H1 (cell line): ENCODE measurements at regions not wholly inside any gene's neighbourhood (a gene's known extent, or its start where the extent isn't known, plus 50 kb on each side); places are given as distances from the start of the nearest gene placed in this dataset.

Experiments
- CTCF ChIA-PET: fragments of 300-600 bp; sonication (Branson Sonifier 250); formaldehyde crosslinking; loops from one replicate; lab custom pipeline; 2021; ENCODE audit not compliant: partially characterized antibody; lab: Charles Lee
- POLR2A ChIA-PET: fragments of 300-600 bp; sonication (Branson Sonifier 250); formaldehyde crosslinking; loops from one replicate; lab custom pipeline; 2021; ENCODE audit warnings: inconsistent platforms; ENCODE audit not compliant: partially characterized antibody; lab: Charles Lee
- DNase-seq, 2 experiments: peaks; one replicate each; pipeline versions ENCODE4 v3.0.0 to v3.0.0-alpha.2; 2010 to 2022; ENCODE audit warnings: low spot score in 2 of 2, low read depth in 1 of 2, mixed read lengths in 1 of 2
- FAIRE-seq: peaks from 2 replicates; lab custom pipeline; 2011; peaks lifted over from hg19 to GRCh38; lab: Jason Lieb, UNC
- H2AFZ ChIP-seq: 2 replicates; pipeline ENCODE4 v1.8.1; 2012; ENCODE audit warnings: low read length, inconsistent platforms
- H2AK5ac ChIP-seq: 2 replicates; pipeline ENCODE4 v1.6.1; 2013; ENCODE audit warnings: low read depth, low read length
- H2BK120ac ChIP-seq: replicated peaks from 2 replicates; pipeline ENCODE3; 2013; ENCODE audit warnings: low read depth, low read length, inconsistent platforms
- H2BK12ac ChIP-seq: 2 replicates; pipeline ENCODE4 v1.6.1; 2013; ENCODE audit warnings: low read depth, low read length
- H2BK15ac ChIP-seq: 2 replicates; pipeline ENCODE4 v1.6.1; 2013; ENCODE audit warnings: low read length
- H2BK20ac ChIP-seq: 2 replicates; pipeline ENCODE4 v1.6.1; 2013; ENCODE audit warnings: low read length
- H2BK5ac ChIP-seq: 2 replicates; pipeline ENCODE4 v1.6.1; 2013; ENCODE audit warnings: low read depth, low read length
- H3K14ac ChIP-seq: 2 replicates; pipeline ENCODE4 v1.6.1; 2013; ENCODE audit warnings: inconsistent platforms; ENCODE audit not compliant: insufficient read length
- H3K18ac ChIP-seq: 2 replicates; pipeline ENCODE4 v1.6.1; 2013; ENCODE audit warnings: low read length; ENCODE audit errors: extremely low read depth
- H3K23ac ChIP-seq: 2 replicates; pipeline ENCODE4 v1.6.1; 2013; ENCODE audit warnings: inconsistent platforms; ENCODE audit not compliant: insufficient read length
- H3K23me2 ChIP-seq: 2 replicates; pipeline ENCODE4 v1.6.1; 2013; ENCODE audit warnings: low read depth, low read length
- H3K27ac ChIP-seq: 2 replicates; pipeline ENCODE4 v1.6.1; 2011; ENCODE audit warnings: low read depth, low read length, inconsistent platforms
- H3K27me3 ChIP-seq, 4 experiments: replicated peaks in 1 of 4; 1 replicate in 1 of 4; 2 replicates in 3 of 4; pipeline versions ENCODE4 v1.6.1 to v1.8.1; 2011 to 2013; ENCODE audit warnings: low read length in 3 of 4, mild to moderate bottlenecking in 3 of 4, inconsistent platforms in 2 of 4, mixed read lengths in 2 of 4, moderate library complexity in 1 of 4; ENCODE audit not compliant: control insufficient read depth in 3 of 4, insufficient read depth in 3 of 4; ENCODE audit errors: extremely low read depth in 1 of 4
- H3K36me3 ChIP-seq, 4 experiments: 2 replicates each; pipeline versions ENCODE4 v1.6.1 to v1.8.1; 2011 to 2013; ENCODE audit warnings: mild to moderate bottlenecking in 4 of 4, low read length in 3 of 4, moderate library complexity in 2 of 4, control low read depth in 1 of 4, inconsistent platforms in 1 of 4; ENCODE audit not compliant: insufficient read depth in 4 of 4, control insufficient read depth in 2 of 4
- H3K4ac ChIP-seq: replicated peaks from 2 replicates; pipeline ENCODE3; 2013; ENCODE audit warnings: low read length, low read depth, mixed read lengths, inconsistent platforms; ENCODE audit not compliant: insufficient read length
- H3K4me1 ChIP-seq, 4 experiments: replicated peaks in 1 of 4; 1 replicate in 1 of 4; 2 replicates in 3 of 4; pipeline versions ENCODE4 v1.6.1 to v1.8.1; 2011 to 2013; ENCODE audit warnings: low read length in 3 of 4, inconsistent platforms in 2 of 4, mixed read lengths in 1 of 4; ENCODE audit not compliant: insufficient read depth in 4 of 4, control insufficient read depth in 3 of 4
- H3K4me2 ChIP-seq, 2 experiments: 2 replicates each; pipeline versions ENCODE4 v1.6.1 to v1.8.1; 2011 to 2013; ENCODE audit warnings: low read depth in 2 of 2, low read length in 2 of 2, control low read depth in 1 of 2, inconsistent platforms in 1 of 2, mild to moderate bottlenecking in 1 of 2; ENCODE audit not compliant: insufficient read depth in 1 of 2
- H3K4me3 ChIP-seq, 4 experiments: fragments of 200-600, 300-600 bp in 1 of 4; sonication (generic), shearing (Covaris generic), sonication (Bioruptor Twin) in 1 of 4; 2 replicates each; pipeline versions ENCODE4 v1.5.1 to v1.8.1; 2011 to 2016; ENCODE audit warnings: low read length in 4 of 4, low read depth in 3 of 4, control low read depth in 2 of 4, inconsistent platforms in 2 of 4, mild to moderate bottlenecking in 2 of 4, mixed read lengths in 1 of 4, moderate library complexity in 1 of 4; ENCODE audit not compliant: insufficient read depth in 2 of 4; ENCODE audit errors: extremely low read depth in 1 of 4
- H3K56ac ChIP-seq: replicated peaks from 2 replicates; pipeline ENCODE3; 2013; ENCODE audit warnings: low read depth, mild to moderate bottlenecking, mixed read lengths, low read length, inconsistent platforms; ENCODE audit not compliant: insufficient read length
- H3K79me1 ChIP-seq: 2 replicates; pipeline ENCODE4 v1.6.1; 2013; ENCODE audit warnings: low read depth, low read length, control low read depth
- H3K79me2 ChIP-seq, 2 experiments: 2 replicates each; pipeline versions ENCODE4 v1.6.1 to v1.8.1; 2012 to 2013; ENCODE audit warnings: low read length in 2 of 2, mild to moderate bottlenecking in 2 of 2, inconsistent platforms in 1 of 2; ENCODE audit not compliant: insufficient read depth in 2 of 2, control insufficient read depth in 1 of 2
- H3K9ac ChIP-seq, 4 experiments: replicated peaks in 1 of 4; 1 replicate in 1 of 4; 2 replicates in 3 of 4; pipeline versions ENCODE4 v1.6.1 to v1.8.1; 2011 to 2013; ENCODE audit warnings: low read depth in 3 of 4, low read length in 3 of 4, control low read depth in 2 of 4, mild to moderate bottlenecking in 2 of 4, moderate library complexity in 2 of 4, inconsistent platforms in 1 of 4; ENCODE audit errors: extremely low read depth in 1 of 4
- H3K9me3 ChIP-seq, 2 experiments: 2 replicates each; pipeline versions ENCODE4 v1.6.1 to v1.8.1; 2012 to 2013; ENCODE audit warnings: mild to moderate bottlenecking in 2 of 2, moderate library complexity in 2 of 2, control low read depth in 1 of 2, inconsistent platforms in 1 of 2, low read depth in 1 of 2, low read length in 1 of 2, mixed read lengths in 1 of 2; ENCODE audit not compliant: insufficient read depth in 2 of 2
- H4K20me1 ChIP-seq, 2 experiments: replicated peaks in 1 of 2; 2 replicates each; pipeline versions ENCODE3 to v1.8.1; 2011 to 2013; ENCODE audit warnings: inconsistent platforms in 2 of 2, low read length in 2 of 2, mild to moderate bottlenecking in 1 of 2; ENCODE audit not compliant: insufficient read depth in 2 of 2, control insufficient read depth in 1 of 2
- H4K5ac ChIP-seq: 2 replicates; pipeline ENCODE4 v1.6.1; 2013; ENCODE audit warnings: low read length, low read depth, mixed read lengths, inconsistent platforms; ENCODE audit not compliant: insufficient read length
- H4K8ac ChIP-seq: 2 replicates; pipeline ENCODE4 v1.8.0; 2013; ENCODE audit warnings: mild to moderate bottlenecking, moderate library complexity, low read length, inconsistent platforms; ENCODE audit not compliant: insufficient read depth; ENCODE audit errors: extremely low read depth
- H4K91ac ChIP-seq: replicated peaks from 2 replicates; pipeline ENCODE3; 2013; ENCODE audit warnings: low read length, mixed read lengths, inconsistent platforms; ENCODE audit not compliant: insufficient read length
- BACH1 ChIP-seq: IDR thresholded peaks from 2 replicates; pipeline ENCODE4 v1.6.1; 2012; ENCODE audit warnings: low read length, improper control_type of control experiment
- CBX8 ChIP-seq: fragments of 300-800, 300-1000 bp; sonication (generic); IDR thresholded peaks from 2 replicates; pipeline ENCODE4 v1.7.1; 2016; ENCODE audit warnings: low read depth, low read length, borderline replicate concordance
- CHD1 ChIP-seq: IDR thresholded peaks from 2 replicates; pipeline ENCODE4 v1.6.1; 2012; ENCODE audit warnings: low read depth, low read length, improper control_type of control experiment
- EGR1 ChIP-seq: IDR thresholded peaks from 2 replicates; pipeline ENCODE4 v1.6.1; 2011; ENCODE audit warnings: low read depth, low read length, borderline replicate concordance
- EZH2 ChIP-seq: fragments of 200-600 bp; sonication (generic); IDR thresholded peaks from 2 replicates; pipeline ENCODE4 v1.7.1; 2012; ENCODE audit warnings: low read depth, mild to moderate bottlenecking, moderate library complexity, low read length, inconsistent platforms; ENCODE audit not compliant: severe bottlenecking
- HDAC6 ChIP-seq: IDR thresholded peaks from one replicate; pipeline ENCODE4 v1.7.1; 2012; ENCODE audit warnings: low read depth, mild to moderate bottlenecking, inconsistent platforms, low read length, moderate library complexity
- KDM4A ChIP-seq: IDR thresholded peaks from one replicate; pipeline ENCODE4 v1.7.1; 2012; ENCODE audit warnings: low read depth, mild to moderate bottlenecking, moderate library complexity, low read length, inconsistent platforms; ENCODE audit not compliant: severe bottlenecking
- KDM5A ChIP-seq: fragments of 200-600 bp; IDR thresholded peaks from 2 replicates; pipeline ENCODE4 v1.7.1; 2012; ENCODE audit warnings: mild to moderate bottlenecking, low read length, inconsistent platforms, mixed read lengths
- NANOG ChIP-seq: IDR thresholded peaks from 2 replicates; pipeline ENCODE4 v1.6.1; 2011; ENCODE audit warnings: low read length, low read depth, mild to moderate bottlenecking, inconsistent platforms; ENCODE audit not compliant: insufficient read depth, poor library complexity, severe bottlenecking
- RAD21 ChIP-seq, 2 experiments: IDR thresholded peaks in 1 of 2; conservative IDR thresholded peaks in 1 of 2; 2 replicates each; pipeline ENCODE4 v1.6.1; 2011; ENCODE audit warnings: low read depth in 2 of 2, low read length in 2 of 2, improper control_type of control experiment in 1 of 2, inconsistent platforms in 1 of 2, mild to moderate bottlenecking in 1 of 2, moderate library complexity in 1 of 2
- RNF2 ChIP-seq: fragments of 200-900, 300-1000 bp; sonication (generic); IDR thresholded peaks from 2 replicates; pipeline ENCODE4 v1.7.1; 2016; ENCODE audit warnings: borderline replicate concordance, low read depth, mild to moderate bottlenecking, antibody characterized with exemption, low read length; ENCODE audit not compliant: poor library complexity, severe bottlenecking; ENCODE audit errors: missing control alignments
- SP4 ChIP-seq: IDR thresholded peaks from 2 replicates; pipeline ENCODE4 v1.6.1; 2012; ENCODE audit warnings: low read length, inconsistent platforms
- SRF ChIP-seq: IDR thresholded peaks from 2 replicates; pipeline ENCODE4 v1.6.1; 2011; ENCODE audit warnings: mild to moderate bottlenecking, low read depth, low read length, moderate library complexity
- WGBS, 2 experiments: shearing (Covaris generic) in 1 of 2; methylation state at CpG; one replicate each; pipeline versions ENCODE4 v1.1.6 to v1.1.7; 2013 to 2015; ENCODE audit warnings: low lambda C conversion rate in 2 of 2, mixed read lengths in 2 of 2, inconsistent platforms in 1 of 2, low coverage in 1 of 2, missing lambda C conversion rate in 1 of 2; ENCODE audit not compliant: insufficient replicate concordance in 2 of 2, insufficient coverage in 1 of 2, insufficient read length in 1 of 2; ENCODE audit errors: extremely low coverage in 1 of 2, missing lambda C conversion rate in 1 of 2; 5-methylcytosine and 5-hydroxymethylcytosine counted together
- TF ChIP-seq, protein P1 (sequence below): IDR thresholded peaks from 2 replicates; pipeline ENCODE4 v1.6.1; 2012; ENCODE audit warnings: inconsistent platforms

DNA sequence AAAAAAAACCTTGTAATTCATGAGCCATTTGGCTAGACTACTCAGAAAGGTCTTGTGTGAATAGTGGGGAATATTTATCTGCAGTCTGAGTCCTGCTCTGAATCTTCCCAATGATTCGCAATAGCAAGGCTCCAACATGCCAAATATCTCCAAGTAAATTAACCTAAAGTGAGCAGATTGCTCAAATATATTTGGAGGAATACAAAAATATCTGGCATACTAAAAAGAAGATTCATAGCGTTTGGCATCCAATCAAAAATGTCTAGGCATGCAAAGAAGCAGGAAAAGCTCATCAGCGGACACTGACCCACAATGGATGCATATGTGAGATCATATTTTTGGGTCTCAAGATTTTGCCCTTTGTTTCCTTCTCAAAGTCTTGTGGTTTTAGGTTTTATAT, 800.9 kb downstream of the NLGN4Y start:
- H4K5ac ChIP-seq: no peak overlapping the region
- H2BK120ac ChIP-seq: no peak overlapping the region
- H4K20me1 ChIP-seq: no peaks in the 10 kb centered on the region
- no peak overlapping the region for H4K91ac ChIP-seq
- no peak overlapping the region for H2BK5ac ChIP-seq
- H3K56ac ChIP-seq: no peak overlapping the region
- 88% methylated on average over 2 of the region's 3 CpGs; no CpG with 5 or more reads in 1 of the 2 experiments for WGBS, 2 experiments
- TF ChIP-seq HDAC6 (no peak), CBX8 (no peak), SRF (no peak), EZH2 (no peak), NANOG (no peak), KDM4A (no peak), KDM5A (no peak), RAD21 (IDR thresholded peaks at IDR 0.05 in 1 of 2, conservative IDR thresholded peaks at IDR 0.05 in 1 of 2; ENCODE audit: low read depth in 2 of 2, low read length in 2 of 2) (no peak), BACH1 (no peak), EGR1 (no peak), CHD1 (no peak), SP4 (no peak), RNF2 (no peak)
- TF ChIP-seq, protein P1, sequence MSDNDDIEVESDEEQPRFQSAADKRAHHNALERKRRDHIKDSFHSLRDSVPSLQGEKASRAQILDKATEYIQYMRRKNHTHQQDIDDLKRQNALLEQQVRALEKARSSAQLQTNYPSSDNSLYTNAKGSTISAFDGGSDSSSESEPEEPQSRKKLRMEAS: no peak
- H2AFZ ChIP-seq: no peak overlapping the region
- H2BK12ac ChIP-seq: no peak overlapping the region
- FAIRE-seq: no peak
- no peak overlapping the region for H3K14ac ChIP-seq
- H3K4me1 ChIP-seq: no peaks in the 10 kb centered on the region
- no peak overlapping the region for H3K9ac ChIP-seq
- H2AK5ac ChIP-seq: no peak overlapping the region
- H3K9me3 ChIP-seq: no peaks in the 10 kb centered on the region
- no peak overlapping the region for H3K27ac ChIP-seq
- H3K36me3 ChIP-seq: no peaks in the 10 kb centered on the region
- no peak overlapping the region for H3K4me3 ChIP-seq
- no peak overlapping the region for H2BK15ac ChIP-seq
- DNase-seq: no peak
- H3K23ac ChIP-seq: no peak overlapping the region
- H3K79me2 ChIP-seq: no peaks in the 10 kb centered on the region
- no peak overlapping the region for H4K8ac ChIP-seq
- POLR2A ChIA-PET: no interaction called here
- no peak overlapping the region for H3K18ac ChIP-seq
- H3K27me3 ChIP-seq: no peaks in the 10 kb centered on the region
- CTCF ChIA-PET: interaction anchor here (0.6 kb wide), 1 partner anchor 13 kb away, joined by 3 read pairs; no protein-coding TSS in a partner anchor
- H3K4ac ChIP-seq: no peak overlapping the region
- no peak overlapping the region for H2BK20ac ChIP-seq
- H3K4me2 ChIP-seq: no peak overlapping the region
- H3K23me2 ChIP-seq: no peaks in the 10 kb centered on the region
- H3K79me1 ChIP-seq: no peaks in the 10 kb centered on the region
